PC-3 (cell line): ENCODE measurements at regions not wholly inside any gene's neighbourhood (a gene's known extent, or its start where the extent isn't known, plus 50 kb on each side); places are given as distances from the start of the nearest gene placed in this dataset.
A peak's percentile ranks its signal among the peaks of the same experiment; 100 is the strongest.

Experiments
- ATAC-seq: fragments of 200-7000 bp; cut with Tn5 transposase; 2 replicates; pipeline ENCODE4 v1.9.1; 2020; ENCODE audit warnings: mild to moderate bottlenecking, moderate library complexity
- BruUV-seq: library from RNA; stranded (reverse); fragments of 400-500 nt; replicated peaks from 2 replicates; lab custom pipeline; 2021; lab: Mats Ljungman, UMichigan
- CTCF ChIA-PET: fragments of 300-600 bp; sonication (Branson Sonifier 250); formaldehyde crosslinking; loops from one replicate; lab custom pipeline; 2022; ENCODE audit warnings: antibody characterized with exemption; lab: Charles Lee
- POLR2A ChIA-PET: fragments of 300-600 bp; sonication (Branson Sonifier 250); formaldehyde crosslinking; loops from one replicate; lab custom pipeline; 2022; ENCODE audit warnings: antibody characterized with exemption; ENCODE audit not compliant: unreplicated experiment; lab: Charles Lee
- DNase-seq: peaks from one replicate; pipeline ENCODE4 v3.0.0-alpha.2; 2015
- H2AFZ ChIP-seq: fragments of 300-600 bp; sonication (generic); 2 replicates; pipeline ENCODE4 v1.6.0; 2016; ENCODE audit warnings: antibody characterized with exemption, low read length
- H3F3A ChIP-seq: fragments of 300-600 bp; sonication (generic); one replicate; pipeline ENCODE4 v1.6.0; 2017; ENCODE audit warnings: antibody characterized with exemption, low read length, control low read depth, mild to moderate bottlenecking; ENCODE audit not compliant: unreplicated experiment
- H3K27ac ChIP-seq: fragments of 300-600 bp; sonication (generic); 2 replicates; pipeline ENCODE4 v1.5.1; 2016; ENCODE audit warnings: mild to moderate bottlenecking, low read length
- H3K27me3 ChIP-seq: fragments of 300-600 bp; sonication (generic); 2 replicates; pipeline ENCODE4 v1.6.1; 2016; ENCODE audit warnings: low read length, mixed read lengths
- H3K36me3 ChIP-seq: fragments of 300-600 bp; sonication (generic); 2 replicates; pipeline ENCODE4 v1.6.1; 2016; ENCODE audit warnings: low read depth, mixed run types, low read length, mixed read lengths
- H3K4me1 ChIP-seq: fragments of 300-600 bp; sonication (generic); 2 replicates; pipeline ENCODE4 v1.5.1; 2016; ENCODE audit warnings: low read length; ENCODE audit not compliant: insufficient read depth
- H3K4me2 ChIP-seq: fragments of 300-600 bp; sonication (generic); 2 replicates; pipeline ENCODE4 v1.6.0; 2016; ENCODE audit warnings: low read length
- H3K4me3 ChIP-seq: fragments of 300-600 bp; sonication (generic); 2 replicates; pipeline ENCODE4 v1.5.1; 2016; ENCODE audit warnings: mild to moderate bottlenecking, low read length, mixed read lengths
- H3K79me2 ChIP-seq: fragments of 300-600 bp; sonication (generic); 2 replicates; pipeline ENCODE4 v1.6.1; 2017; ENCODE audit warnings: low read length, mixed read lengths
- H3K9ac ChIP-seq: fragments of 300-600 bp; sonication (generic); 2 replicates; pipeline ENCODE4 v1.6.0; 2016; ENCODE audit warnings: mild to moderate bottlenecking, low read length
- H3K9me2 ChIP-seq: fragments of 300-600 bp; sonication (generic); replicated peaks from 2 replicates; pipeline ENCODE4 v1.6.1; 2016; ENCODE audit warnings: mixed run types, low read length, mixed read lengths
- H3K9me3 ChIP-seq: fragments of 300-600 bp; sonication (generic); 2 replicates; pipeline ENCODE4 v1.6.1; 2016; ENCODE audit warnings: low read length, mixed read lengths
- H4K20me1 ChIP-seq: fragments of 300-600 bp; sonication (generic); 2 replicates; pipeline ENCODE4 v1.6.1; 2016; ENCODE audit warnings: low read length, mixed read lengths
- EZH2 ChIP-seq: fragments of 300-600 bp; sonication (generic); IDR thresholded peaks from one replicate; pipeline ENCODE4 v1.6.1; 2017; ENCODE audit warnings: antibody characterized with exemption, mild to moderate bottlenecking, low read length; ENCODE audit not compliant: unreplicated experiment
- EZH2phosphoT487 ChIP-seq: fragments of 300-600 bp; sonication (generic); IDR thresholded peaks from 2 replicates; pipeline ENCODE4 v1.6.1; 2018; ENCODE audit warnings: mild to moderate bottlenecking, antibody characterized with exemption, low read length, borderline replicate concordance
- intact Hi-C: fragments of 100-400 bp; cut with micrococcal nuclease; formaldehyde crosslinking; loops from 2 replicates; pipeline ENCODE4 v1.9.0; 2023
- TF ChIP-seq, protein P1 (sequence below): fragments of 300-600 bp; sonication (generic); conservative IDR thresholded peaks from 2 replicates; pipeline ENCODE4 v1.5.1; 2017; ENCODE audit warnings: antibody characterized with exemption, low read depth, mild to moderate bottlenecking, low read length

DNA sequence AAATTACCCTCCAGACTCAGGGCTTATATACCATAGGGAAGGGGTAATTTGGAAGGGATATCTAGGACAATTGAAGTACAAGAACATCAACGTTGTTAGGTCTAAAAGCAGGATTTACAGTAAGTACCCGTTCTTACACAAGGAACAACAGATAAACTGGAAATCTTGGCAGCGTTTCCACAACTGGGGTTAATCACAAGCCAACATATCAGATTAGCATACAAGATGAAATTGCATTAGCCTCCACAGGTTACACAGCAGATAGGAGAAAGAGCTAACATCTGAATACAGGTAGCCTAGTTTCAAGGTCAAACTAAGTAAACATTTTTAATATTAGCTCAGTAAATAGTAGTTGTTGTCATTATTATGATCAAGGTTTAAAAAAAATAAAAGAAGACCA is 1214.0 kb upstream of the PCDH20 start:
- H2AFZ ChIP-seq, result no peak overlapping the region
- H3K79me2 ChIP-seq, result no peaks in the 10 kb centered on the region
- no peak overlapping the region for H3K27ac ChIP-seq
- no peak overlapping the region for H3K4me3 ChIP-seq
- no peaks in the 10 kb centered on the region for H3K27me3 ChIP-seq
- DNase-seq (no peak), ATAC-seq (no peak)
- no peaks in the 10 kb centered on the region for H3K9me2 ChIP-seq
- no peaks in the 10 kb centered on the region for H3K4me1 ChIP-seq
- H3K36me3 ChIP-seq, result no peaks in the 10 kb centered on the region
- ChIA-PET POLR2A (no interaction called here), CTCF (no interaction called here)
- TF ChIP-seq, protein P1, sequence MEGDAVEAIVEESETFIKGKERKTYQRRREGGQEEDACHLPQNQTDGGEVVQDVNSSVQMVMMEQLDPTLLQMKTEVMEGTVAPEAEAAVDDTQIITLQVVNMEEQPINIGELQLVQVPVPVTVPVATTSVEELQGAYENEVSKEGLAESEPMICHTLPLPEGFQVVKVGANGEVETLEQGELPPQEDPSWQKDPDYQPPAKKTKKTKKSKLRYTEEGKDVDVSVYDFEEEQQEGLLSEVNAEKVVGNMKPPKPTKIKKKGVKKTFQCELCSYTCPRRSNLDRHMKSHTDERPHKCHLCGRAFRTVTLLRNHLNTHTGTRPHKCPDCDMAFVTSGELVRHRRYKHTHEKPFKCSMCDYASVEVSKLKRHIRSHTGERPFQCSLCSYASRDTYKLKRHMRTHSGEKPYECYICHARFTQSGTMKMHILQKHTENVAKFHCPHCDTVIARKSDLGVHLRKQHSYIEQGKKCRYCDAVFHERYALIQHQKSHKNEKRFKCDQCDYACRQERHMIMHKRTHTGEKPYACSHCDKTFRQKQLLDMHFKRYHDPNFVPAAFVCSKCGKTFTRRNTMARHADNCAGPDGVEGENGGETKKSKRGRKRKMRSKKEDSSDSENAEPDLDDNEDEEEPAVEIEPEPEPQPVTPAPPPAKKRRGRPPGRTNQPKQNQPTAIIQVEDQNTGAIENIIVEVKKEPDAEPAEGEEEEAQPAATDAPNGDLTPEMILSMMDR, result no peak
- TF ChIP-seq EZH2phosphoT487, result no peak
- TF ChIP-seq EZH2, result no peak
- no peak overlapping the region for H3K4me2 ChIP-seq
- 0 out of 2 replicates have a peak, but pooled peaks cover 3% of the 10 kb centered on the region for H3K9me3 ChIP-seq
- intact Hi-C loops, result no loop called here
- H4K20me1 ChIP-seq, result no peaks in the 10 kb centered on the region
- BruUV-seq, result no TSS peak
- no peaks in the 10 kb centered on the region for H3F3A ChIP-seq
- H3K9ac ChIP-seq, result no peak overlapping the region

DNA sequence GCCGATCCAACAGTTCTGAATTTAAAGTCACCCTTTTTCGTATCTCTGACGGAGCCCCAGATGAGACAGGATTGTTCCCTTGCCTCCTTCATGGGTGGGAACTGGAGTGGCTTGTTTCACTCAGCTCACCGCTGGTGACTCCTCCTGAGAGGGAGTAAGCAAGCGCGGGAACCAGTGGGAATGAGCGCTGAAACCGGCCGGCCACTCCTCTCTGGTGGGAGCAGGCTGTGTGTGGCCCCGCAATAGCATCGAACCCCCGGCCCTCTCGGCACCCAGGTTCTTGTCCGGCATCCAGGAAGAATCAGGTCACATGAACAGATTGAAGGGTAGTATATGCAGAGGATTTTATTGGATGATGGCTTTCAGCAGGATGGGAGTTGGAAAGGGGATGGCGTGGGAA is 1211.6 kb upstream of the PCDH20 start:
- POLR2A ChIA-PET, result no interaction called here
- no peaks in the 10 kb centered on the region for H3K27me3 ChIP-seq
- no peak overlapping the region for H2AFZ ChIP-seq
- H3K9me2 ChIP-seq, result no peaks in the 10 kb centered on the region
- no peaks in the 10 kb centered on the region for H3K79me2 ChIP-seq
- no peaks in the 10 kb centered on the region for H3K4me1 ChIP-seq
- ATAC-seq (no peak), DNase-seq (no peak)
- TF ChIP-seq, protein P1, result no peak
- TF ChIP-seq EZH2phosphoT487, result no peak
- BruUV-seq, result no TSS peak
- H3K27ac ChIP-seq, result no peak overlapping the region
- no peaks in the 10 kb centered on the region for H4K20me1 ChIP-seq
- H3K9ac ChIP-seq, result no peak overlapping the region
- H3K4me2 ChIP-seq, result no peak overlapping the region
- H3F3A ChIP-seq, result no peaks in the 10 kb centered on the region
- H3K4me3 ChIP-seq, result no peak overlapping the region
- CTCF ChIA-PET, result no interaction called here
- no peaks in the 10 kb centered on the region for H3K9me3 ChIP-seq
- intact Hi-C loops, result no loop called here
- H3K36me3 ChIP-seq, result no peaks in the 10 kb centered on the region

DNA sequence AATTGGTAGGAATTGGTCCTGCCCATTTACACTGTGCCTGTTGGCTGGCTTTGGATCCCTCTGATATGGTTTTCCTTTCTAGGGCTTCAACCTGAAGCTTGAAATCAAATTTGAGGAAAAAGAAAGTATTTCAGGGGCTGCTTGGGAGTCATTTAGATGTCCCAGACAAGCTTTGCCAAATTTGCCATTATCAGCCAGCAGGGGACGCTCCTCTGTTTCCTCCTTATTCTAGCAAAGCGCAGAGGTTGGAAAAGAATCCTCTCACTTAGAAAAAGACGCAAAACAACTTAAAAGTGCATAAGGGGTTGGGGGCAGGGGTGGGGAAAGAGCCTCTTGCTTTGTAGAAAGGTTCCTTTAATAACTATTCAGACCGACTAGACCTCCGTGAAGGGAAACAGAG is 1211.1 kb upstream of the PCDH20 start:
- TF ChIP-seq EZH2phosphoT487 (no peak), EZH2 (no peak)
- TF ChIP-seq, protein P1, result peak; percentile 36
- no TSS peak for BruUV-seq

More for the DNA sequence above, 1211.1 kb upstream of the PCDH20 start:
- Histone ChIP-seq H3K4me3 (no peak overlapping the region), H4K20me1 (no peaks in the 10 kb centered on the region), H3K9ac (no peak overlapping the region), H3K4me1 (no peaks in the 10 kb centered on the region), H3K4me2 (no peak overlapping the region), H3K27me3 (no peaks in the 10 kb centered on the region), H3K27ac (no peak overlapping the region), H3K9me3 (no peaks in the 10 kb centered on the region), H3F3A (no peaks in the 10 kb centered on the region), H2AFZ (no peak overlapping the region), H3K79me2 (no peaks in the 10 kb centered on the region), H3K9me2 (no peaks in the 10 kb centered on the region), H3K36me3 (no peaks in the 10 kb centered on the region)
- ATAC-seq (no peak), DNase-seq (peak; percentile 10)
- ChIA-PET POLR2A (no interaction called here), CTCF (no interaction called here)
- intact Hi-C loops, result no loop called here
